ENCODE measurements at regions not wholly inside any gene's neighbourhood (a gene's known extent, or its start where the extent isn't known, plus 50 kb on each side); places are given as distances from the start of the nearest gene placed in this dataset.

DNA sequence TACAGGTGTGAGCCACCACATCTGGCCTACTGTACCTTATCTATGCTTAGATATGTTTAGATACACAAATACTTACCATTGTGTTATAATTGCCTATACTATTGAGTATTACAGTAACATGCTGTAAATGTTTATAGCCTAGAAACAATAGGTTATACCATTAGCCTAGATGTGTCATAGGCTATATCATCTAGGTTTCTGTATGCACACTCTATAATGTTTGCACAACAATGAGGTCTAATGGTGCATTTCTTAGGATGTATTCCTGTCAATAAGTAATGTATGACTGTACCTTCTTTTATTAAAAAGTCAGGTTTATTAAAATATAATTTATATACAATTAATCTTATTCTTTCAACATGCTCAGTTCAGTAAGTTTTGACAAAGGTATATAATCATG lies 683.1 kb downstream of the LRRC70 start:
- TF ChIP-seq, protein P1, sequence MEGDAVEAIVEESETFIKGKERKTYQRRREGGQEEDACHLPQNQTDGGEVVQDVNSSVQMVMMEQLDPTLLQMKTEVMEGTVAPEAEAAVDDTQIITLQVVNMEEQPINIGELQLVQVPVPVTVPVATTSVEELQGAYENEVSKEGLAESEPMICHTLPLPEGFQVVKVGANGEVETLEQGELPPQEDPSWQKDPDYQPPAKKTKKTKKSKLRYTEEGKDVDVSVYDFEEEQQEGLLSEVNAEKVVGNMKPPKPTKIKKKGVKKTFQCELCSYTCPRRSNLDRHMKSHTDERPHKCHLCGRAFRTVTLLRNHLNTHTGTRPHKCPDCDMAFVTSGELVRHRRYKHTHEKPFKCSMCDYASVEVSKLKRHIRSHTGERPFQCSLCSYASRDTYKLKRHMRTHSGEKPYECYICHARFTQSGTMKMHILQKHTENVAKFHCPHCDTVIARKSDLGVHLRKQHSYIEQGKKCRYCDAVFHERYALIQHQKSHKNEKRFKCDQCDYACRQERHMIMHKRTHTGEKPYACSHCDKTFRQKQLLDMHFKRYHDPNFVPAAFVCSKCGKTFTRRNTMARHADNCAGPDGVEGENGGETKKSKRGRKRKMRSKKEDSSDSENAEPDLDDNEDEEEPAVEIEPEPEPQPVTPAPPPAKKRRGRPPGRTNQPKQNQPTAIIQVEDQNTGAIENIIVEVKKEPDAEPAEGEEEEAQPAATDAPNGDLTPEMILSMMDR (conservative IDR thresholded peaks at IDR 0.05; ENCODE audit: low read length), result no peak
- TF ChIP-seq EZH2phosphoT487 (IDR thresholded peaks at IDR 0.05; ENCODE audit: borderline replicate concordance, low read depth, low read length), result no peak
